Natural killer cell (primary cell): ENCODE measurements at regions not wholly inside any gene's neighbourhood (a gene's known extent, or its start where the extent isn't known, plus 50 kb on each side); places are given as distances from the start of the nearest gene placed in this dataset.

Experiments used
- ATAC-seq, 3 donors: fragments of 150-1000 bp in 2 of 3; fragments of 200-7000 bp in 1 of 3; cut with Tn5 transposase; 1 replicate in 1 of 3; 2 replicates in 2 of 3; pipeline ENCODE4 v1.10.0; 2021; ENCODE audit warnings: mild to moderate bottlenecking in 2 of 3, moderate library complexity in 2 of 3
- DNase-seq, 2 donors: peaks; one replicate each; pipeline versions ENCODE4 v3.0.0 to v3.0.0-alpha.2; 2013 to 2021; ENCODE audit warnings: mixed read lengths in 1 of 2
- H3K27ac ChIP-seq: one replicate; pipeline ENCODE4 v1.5.1; 2013; ENCODE audit warnings: mild to moderate bottlenecking, low read length
- H3K27me3 ChIP-seq: one replicate; pipeline ENCODE4 v1.6.1; 2013; ENCODE audit warnings: low read length; ENCODE audit not compliant: control insufficient read depth, insufficient read depth
- H3K36me3 ChIP-seq: one replicate; pipeline ENCODE4 v1.6.1; 2013; ENCODE audit warnings: low read length; ENCODE audit not compliant: control insufficient read depth, insufficient read depth
- H3K4me1 ChIP-seq: one replicate; pipeline ENCODE4 v1.6.1; 2013; ENCODE audit warnings: low read length; ENCODE audit not compliant: control insufficient read depth, insufficient read depth
- H3K4me3 ChIP-seq: one replicate; pipeline ENCODE4 v1.5.1; 2013; ENCODE audit warnings: low read length
- H3K9me3 ChIP-seq: one replicate; pipeline ENCODE4 v1.6.1; 2013; ENCODE audit warnings: low read length; ENCODE audit not compliant: control insufficient read depth, insufficient read depth
- H3K27ac Mint-ChIP-seq, 2 donors: one replicate each; pipeline ENCODE4 v1.8.0; 2022; ENCODE audit warnings: mild to moderate bottlenecking in 2 of 2, mixed read lengths in 2 of 2, moderate library complexity in 1 of 2
- H3K27me3 Mint-ChIP-seq, 2 donors: one replicate each; pipeline ENCODE4 v1.8.0; 2022; ENCODE audit warnings: low read depth in 2 of 2, mixed read lengths in 2 of 2
- H3K36me3 Mint-ChIP-seq: one replicate; pipeline ENCODE4 v1.8.0; 2022; ENCODE audit warnings: mixed read lengths
- H3K4me1 Mint-ChIP-seq, 2 donors: one replicate each; pipeline ENCODE4 v1.8.0; 2022; ENCODE audit warnings: mixed read lengths in 2 of 2
- H3K4me3 Mint-ChIP-seq: one replicate; pipeline ENCODE4 v1.8.0; 2022; ENCODE audit warnings: mild to moderate bottlenecking, moderate library complexity, mixed read lengths
- H3K9me3 Mint-ChIP-seq, 2 donors: one replicate each; pipeline ENCODE4 v1.8.0; 2022; ENCODE audit warnings: mixed read lengths in 2 of 2
- WGBS: methylation state at CpG from one replicate; pipeline ENCODE4 v1.1.7; 2013; ENCODE audit warnings: missing lambda C conversion rate; ENCODE audit not compliant: insufficient coverage; 5-methylcytosine and 5-hydroxymethylcytosine counted together
- intact Hi-C: fragments of 100-400 bp; cut with micrococcal nuclease; formaldehyde crosslinking; loops from one replicate; pipeline ENCODE4 v1.14.2; 2022
- TF ChIP-seq, protein P1 (sequence below): fragments of 200-600 bp; IDR thresholded peaks from one replicate; pipeline ENCODE4 v1.8.0; 2022; ENCODE audit warnings: antibody characterized with exemption

- 100% methylated on average over 1 of the region's 1 CpG for WGBS
- Histone ChIP-seq H3K4me3 (no peak overlapping the region), H3K9me3 (peaks cover 19% of the 10 kb centered on the region), H3K27ac (no peak overlapping the region), H3K36me3 (no peaks in the 10 kb centered on the region), H3K4me1 (no peaks in the 10 kb centered on the region), H3K27me3 (no peaks in the 10 kb centered on the region)
- Mint-ChIP-seq H3K27ac (no peak overlapping the region), H3K27me3 (peaks cover 0 to 2% of the 10 kb centered on the region in 2 donors), H3K9me3 (no peaks in the 10 kb centered on the region), H3K4me3 (no peak overlapping the region), H3K4me1 (no peaks in the 10 kb centered on the region), H3K36me3 (no peaks in the 10 kb centered on the region)
- intact Hi-C loops = no loop called here
- ATAC-seq = no peak
- DNase-seq = no peak
- TF ChIP-seq, protein P1, sequence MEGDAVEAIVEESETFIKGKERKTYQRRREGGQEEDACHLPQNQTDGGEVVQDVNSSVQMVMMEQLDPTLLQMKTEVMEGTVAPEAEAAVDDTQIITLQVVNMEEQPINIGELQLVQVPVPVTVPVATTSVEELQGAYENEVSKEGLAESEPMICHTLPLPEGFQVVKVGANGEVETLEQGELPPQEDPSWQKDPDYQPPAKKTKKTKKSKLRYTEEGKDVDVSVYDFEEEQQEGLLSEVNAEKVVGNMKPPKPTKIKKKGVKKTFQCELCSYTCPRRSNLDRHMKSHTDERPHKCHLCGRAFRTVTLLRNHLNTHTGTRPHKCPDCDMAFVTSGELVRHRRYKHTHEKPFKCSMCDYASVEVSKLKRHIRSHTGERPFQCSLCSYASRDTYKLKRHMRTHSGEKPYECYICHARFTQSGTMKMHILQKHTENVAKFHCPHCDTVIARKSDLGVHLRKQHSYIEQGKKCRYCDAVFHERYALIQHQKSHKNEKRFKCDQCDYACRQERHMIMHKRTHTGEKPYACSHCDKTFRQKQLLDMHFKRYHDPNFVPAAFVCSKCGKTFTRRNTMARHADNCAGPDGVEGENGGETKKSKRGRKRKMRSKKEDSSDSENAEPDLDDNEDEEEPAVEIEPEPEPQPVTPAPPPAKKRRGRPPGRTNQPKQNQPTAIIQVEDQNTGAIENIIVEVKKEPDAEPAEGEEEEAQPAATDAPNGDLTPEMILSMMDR = no peak
These were observed 136.2 kb upstream of the TIAM1 start for GRCh38 chr21:31480228-31480627.

GRCh38 chr21:31479714-31480113 lies 135.7 kb upstream of the TIAM1 start:
- TF ChIP-seq, protein P1 = no peak
- H3K27me3 Mint-ChIP-seq = peaks cover 0 to 2% of the 10 kb centered on the region in 2 donors
- no peaks in the 10 kb centered on the region for H3K36me3 Mint-ChIP-seq
- H3K4me3 Mint-ChIP-seq = no peak overlapping the region
- Histone ChIP-seq H3K9me3 (peaks cover 19% of the 10 kb centered on the region), H3K27me3 (no peaks in the 10 kb centered on the region), H3K27ac (no peak overlapping the region), H3K4me1 (no peaks in the 10 kb centered on the region), H3K36me3 (no peaks in the 10 kb centered on the region), H3K4me3 (no peak overlapping the region)
- H3K9me3 Mint-ChIP-seq = no peaks in the 10 kb centered on the region
- H3K27ac Mint-ChIP-seq = no peak overlapping the region
- ATAC-seq (no peak), DNase-seq (no peak)
- WGBS = 84% methylated on average over 6 of the region's 6 CpGs
- H3K4me1 Mint-ChIP-seq = no peaks in the 10 kb centered on the region
- intact Hi-C loops = no loop called here

GRCh38 chr21:31479222-31479621 lies 135.2 kb upstream of the TIAM1 start:
- TF ChIP-seq, protein P1 = no peak
- Histone ChIP-seq H3K36me3 (no peaks in the 10 kb centered on the region), H3K9me3 (peaks cover 15% of the 10 kb centered on the region), H3K27ac (no peak overlapping the region), H3K4me1 (no peaks in the 10 kb centered on the region), H3K4me3 (no peak overlapping the region), H3K27me3 (no peaks in the 10 kb centered on the region)
- Mint-ChIP-seq H3K4me3 (no peak overlapping the region), H3K4me1 (no peaks in the 10 kb centered on the region), H3K9me3 (no peaks in the 10 kb centered on the region), H3K36me3 (no peaks in the 10 kb centered on the region), H3K27me3 (peaks cover 0 to 2% of the 10 kb centered on the region in 2 donors), H3K27ac (no peak overlapping the region)
- DNase-seq (no peak), ATAC-seq (no peak)
- intact Hi-C loops = no loop called here
- 95% methylated on average over 7 of the region's 8 CpGs for WGBS

GRCh38 chr21:31476263-31477022 lies 132.4 kb upstream of the TIAM1 start:
- no peaks in the 10 kb centered on the region for H3K4me1 ChIP-seq
- Mint-ChIP-seq H3K9me3 (no peaks in the 10 kb centered on the region), H3K36me3 (no peaks in the 10 kb centered on the region), H3K27ac (no peak overlapping the region), H3K27me3 (peaks cover 0 to 2% of the 10 kb centered on the region in 2 donors), H3K4me1 (no peaks in the 10 kb centered on the region), H3K4me3 (no peak overlapping the region)
- no peaks in the 10 kb centered on the region for H3K27me3 ChIP-seq
- TF ChIP-seq, protein P1 = no peak
- no peak overlapping the region for H3K27ac ChIP-seq
- DNase-seq (no peak), ATAC-seq (no peak)
- no peaks in the 10 kb centered on the region for H3K36me3 ChIP-seq
- H3K4me3 ChIP-seq = no peak overlapping the region
- H3K9me3 ChIP-seq = peaks cover 9% of the 10 kb centered on the region
- WGBS = 93% methylated on average over 11 of the region's 11 CpGs
- intact Hi-C loops = no loop called here
